ENCODE measurements at regions not wholly inside any gene's neighbourhood (a gene's known extent, or its start where the extent isn't known, plus 50 kb on each side); places are given as distances from the start of the nearest gene placed in this dataset.

GRCh38 chr12:17159506-17160300 is 553.7 kb upstream of the LMO3 start:
- H2AFZ ChIP-seq (ENCODE audit: insufficient read depth, low read depth, low read length, poor library complexity, severe bottlenecking), result no peak overlapping the region
- no peak overlapping the region for H3K27ac Mint-ChIP-seq
- H3K9me3 Mint-ChIP-seq (ENCODE audit: insufficient read depth), result no peaks in the 10 kb centered on the region
- ATAC-seq (ENCODE audit: low read depth) (no peak), DNase-seq (no peak)
- 100% methylated on average over 3 of the region's 12 CpGs for WGBS (ENCODE audit: insufficient coverage)
- no peak overlapping the region for H3K4me3 ChIP-seq (ENCODE audit: control extremely low read depth in 1 of 5, extremely low read depth in 1 of 5, insufficient read depth in 1 of 5, low read depth in 2 of 5, low read length in 4 of 5)
- H3K4me3 Mint-ChIP-seq, result no peak overlapping the region
- H3K27me3 Mint-ChIP-seq, result no peaks in the 10 kb centered on the region
- no peaks in the 10 kb centered on the region for H3K4me1 Mint-ChIP-seq
- H3K27me3 ChIP-seq (replicated peaks in 1 of 4; ENCODE audit: control extremely low read depth in 1 of 4, control insufficient read depth in 3 of 4, insufficient read depth in 4 of 4, low read length in 3 of 4), result no peaks in the 10 kb centered on the region
- ChIA-PET CTCF (no interaction called here), POLR2A (no interaction called here)
- H3K27ac ChIP-seq (ENCODE audit: low read length in 2 of 2), result no peak overlapping the region
- H4K20me1 ChIP-seq (ENCODE audit: control insufficient read depth, insufficient read depth, low read length, poor library complexity, severe bottlenecking), result no peaks in the 10 kb centered on the region
- no peaks in the 10 kb centered on the region for H3K79me2 ChIP-seq (ENCODE audit: control insufficient read depth, insufficient read depth, low read length)
- TF ChIP-seq EZH2 (IDR thresholded peaks at IDR 0.05; ENCODE audit: borderline replicate concordance, insufficient read depth, low read depth, low read length, poor library complexity, severe bottlenecking) (no peak), CTCF (IDR thresholded peaks at IDR 0.05) (no peak)
- no peak overlapping the region for H3K9ac ChIP-seq (ENCODE audit: low read length)
- intact Hi-C loops (cut with micrococcal nuclease), result no loop called here
- H3K4me2 ChIP-seq (replicated peaks; ENCODE audit: low read depth, low read length, poor library complexity, severe bottlenecking), result no peak overlapping the region
- no peaks in the 10 kb centered on the region for H3K9me3 ChIP-seq (ENCODE audit: control extremely low read depth in 1 of 3, control insufficient read depth in 2 of 3, insufficient read depth in 1 of 3, low read length in 2 of 3)
- H3K36me3 ChIP-seq (replicated peaks in 1 of 2; ENCODE audit: control extremely low read depth in 1 of 2, control insufficient read depth in 1 of 2, extremely low read depth in 1 of 2, insufficient read depth in 2 of 2, low read length in 1 of 2), result no peaks in the 10 kb centered on the region
- H3K4me1 ChIP-seq (ENCODE audit: control insufficient read depth in 2 of 2, insufficient read depth in 2 of 2, low read length in 2 of 2), result no peaks in the 10 kb centered on the region

GRCh38 chr12:17158201-17158600 is 552.2 kb upstream of the LMO3 start:
- DNase-seq (no peak), ATAC-seq (ENCODE audit: low read depth) (no peak)
- H3K4me3 Mint-ChIP-seq, result no peak overlapping the region
- no peak overlapping the region for H2AFZ ChIP-seq (ENCODE audit: insufficient read depth, low read depth, low read length, poor library complexity, severe bottlenecking)
- H3K9me3 Mint-ChIP-seq (ENCODE audit: insufficient read depth), result peaks cover 3% of the 10 kb centered on the region
- H3K4me3 ChIP-seq (ENCODE audit: control extremely low read depth in 1 of 5, extremely low read depth in 1 of 5, insufficient read depth in 1 of 5, low read depth in 2 of 5, low read length in 4 of 5), result no peak overlapping the region
- H3K4me1 ChIP-seq (ENCODE audit: control insufficient read depth in 2 of 2, insufficient read depth in 2 of 2, low read length in 2 of 2), result no peaks in the 10 kb centered on the region
- no peaks in the 10 kb centered on the region for H3K27me3 ChIP-seq (replicated peaks in 1 of 4; ENCODE audit: control extremely low read depth in 1 of 4, control insufficient read depth in 3 of 4, insufficient read depth in 4 of 4, low read length in 3 of 4)
- intact Hi-C loops (cut with micrococcal nuclease), result no loop called here
- no peaks in the 10 kb centered on the region for H3K4me1 Mint-ChIP-seq
- TF ChIP-seq EZH2 (IDR thresholded peaks at IDR 0.05; ENCODE audit: borderline replicate concordance, insufficient read depth, low read depth, low read length, poor library complexity, severe bottlenecking) (no peak), CTCF (IDR thresholded peaks at IDR 0.05) (no peak)
- no CpG with 5 or more reads among the region's 1 CpG for WGBS (ENCODE audit: insufficient coverage)
- no peak overlapping the region for H3K27ac Mint-ChIP-seq
- H3K27ac ChIP-seq (ENCODE audit: low read length in 2 of 2), result no peak overlapping the region
- H3K9me3 ChIP-seq (ENCODE audit: control extremely low read depth in 1 of 3, control insufficient read depth in 2 of 3, insufficient read depth in 1 of 3, low read length in 2 of 3), result peaks cover 0 to 3% (median 0%) of the 10 kb centered on the region in 3 donors
- no peak overlapping the region for H3K4me2 ChIP-seq (replicated peaks; ENCODE audit: low read depth, low read length, poor library complexity, severe bottlenecking)
- no peaks in the 10 kb centered on the region for H4K20me1 ChIP-seq (ENCODE audit: control insufficient read depth, insufficient read depth, low read length, poor library complexity, severe bottlenecking)
- POLR2A ChIA-PET, result no interaction called here
- no peaks in the 10 kb centered on the region for H3K79me2 ChIP-seq (ENCODE audit: control insufficient read depth, insufficient read depth, low read length)
- CTCF ChIA-PET, result no interaction called here
- H3K27me3 Mint-ChIP-seq, result no peaks in the 10 kb centered on the region
- no peak overlapping the region for H3K9ac ChIP-seq (ENCODE audit: low read length)
- H3K36me3 ChIP-seq (replicated peaks in 1 of 2; ENCODE audit: control extremely low read depth in 1 of 2, control insufficient read depth in 1 of 2, extremely low read depth in 1 of 2, insufficient read depth in 2 of 2, low read length in 1 of 2), result no peaks in the 10 kb centered on the region

Measured in B cell (primary cell).